ENCODE measurements at regions not wholly inside any gene's neighbourhood (a gene's known extent, or its start where the extent isn't known, plus 50 kb on each side); places are given as distances from the start of the nearest gene placed in this dataset.

- H3K9me3 ChIP-seq = no peaks in the 10 kb centered on the region
- H3K27ac ChIP-seq = no peak overlapping the region
- TF ChIP-seq CTCF (IDR thresholded peaks at IDR 0.05) = no peak
- no peaks in the 10 kb centered on the region for H3K27me3 ChIP-seq
- no peak for ATAC-seq
- no peaks in the 10 kb centered on the region for H3K4me1 ChIP-seq
- no peak overlapping the region for H3K4me3 ChIP-seq
- H3K36me3 ChIP-seq = no peaks in the 10 kb centered on the region
- no peak for DNase-seq
- intact Hi-C loops (cut with DNase I) = no loop called here
Measured at GRCh38 chr5:103369125-103370120, 110.9 kb downstream of the MACIR start.

GRCh38 chr5:103367702-103368101 is 109.1 kb downstream of the MACIR start:
- Histone ChIP-seq H3K27ac (no peak overlapping the region), H3K4me1 (no peaks in the 10 kb centered on the region), H3K4me3 (no peak overlapping the region), H3K36me3 (no peaks in the 10 kb centered on the region), H3K27me3 (no peaks in the 10 kb centered on the region), H3K9me3 (no peaks in the 10 kb centered on the region)
- ATAC-seq = no peak
- no peak for TF ChIP-seq CTCF (IDR thresholded peaks at IDR 0.05)
- intact Hi-C loops (cut with DNase I) = no loop called here
- DNase-seq = no peak

GRCh38 chr5:103366918-103367549 is 108.5 kb downstream of the MACIR start:
- no peak for TF ChIP-seq CTCF (IDR thresholded peaks at IDR 0.05)
- intact Hi-C loops (cut with DNase I) = no loop called here
- DNase-seq = peak in 1 of 4 donors; percentile 52

GRCh38 chr5:103364074-103364473 is 105.5 kb downstream of the MACIR start:
- Histone ChIP-seq H3K27me3 (no peaks in the 10 kb centered on the region), H3K9me3 (no peaks in the 10 kb centered on the region), H3K4me3 (no peak overlapping the region), H3K36me3 (no peaks in the 10 kb centered on the region), H3K27ac (no peak overlapping the region), H3K4me1 (no peaks in the 10 kb centered on the region)
- TF ChIP-seq CTCF (IDR thresholded peaks at IDR 0.05) = no peak
- intact Hi-C loops (cut with DNase I) = no loop called here
- DNase-seq (no peak), ATAC-seq (no peak)

More at GRCh38 chr5:103366918-103367549, 108.5 kb downstream of the MACIR start:
- Histone ChIP-seq H3K9me3 (no peaks in the 10 kb centered on the region), H3K4me1 (no peaks in the 10 kb centered on the region), H3K4me3 (no peak overlapping the region), H3K36me3 (no peaks in the 10 kb centered on the region), H3K27ac (no peak overlapping the region), H3K27me3 (no peaks in the 10 kb centered on the region)
- no peak for ATAC-seq

- ATAC-seq (no peak), DNase-seq (no peak)
- Histone ChIP-seq H3K36me3 (no peaks in the 10 kb centered on the region), H3K4me3 (no peak overlapping the region), H3K27me3 (no peaks in the 10 kb centered on the region), H3K27ac (no peak overlapping the region), H3K4me1 (no peaks in the 10 kb centered on the region), H3K9me3 (no peaks in the 10 kb centered on the region)
- intact Hi-C loops (cut with DNase I) = no loop called here
- no peak for TF ChIP-seq CTCF (IDR thresholded peaks at IDR 0.05)
Measured at GRCh38 chr5:103362211-103362610, 103.6 kb downstream of the MACIR start.

All from left lung (tissue), 4 donors.